ENCODE measurements at regions not wholly inside any gene's neighbourhood (a gene's known extent, or its start where the extent isn't known, plus 50 kb on each side); places are given as distances from the start of the nearest gene placed in this dataset.
"Not testable (repeated sequence)": the region's sequence is repeated elsewhere in the genome, so short reads cannot be mapped to it uniquely, and the experiment has no call there.

- ATAC-seq (replicated peaks), result no peak
- Mint-ChIP-seq H3K4me3 (no peak overlapping the region), H3K4me1 (no peaks in the 10 kb centered on the region), H3K27ac (no peak overlapping the region), H3K27me3 (no peaks in the 10 kb centered on the region), H3K9me3 (peaks cover 11 to 24% of the 10 kb centered on the region in 2 donors), H3K36me3 (peaks cover 2 to 7% of the 10 kb centered on the region in 2 donors)
- DNase-seq, result no peak
Observed at GRCh38 chr1:118575060-118575459, 390.0 kb upstream of the SPAG17 start.

GRCh38 chr1:118564961-118565703, 380.1 kb upstream of the SPAG17 start:
- ATAC-seq (replicated peaks) (no peak), DNase-seq (no peak)
- no peaks in the 10 kb centered on the region for H3K27me3 Mint-ChIP-seq
- H3K4me3 Mint-ChIP-seq, result no peak overlapping the region
- no peaks in the 10 kb centered on the region for H3K36me3 Mint-ChIP-seq
- no peak overlapping the region for H3K27ac Mint-ChIP-seq
- peaks cover 0 to 2% of the 10 kb centered on the region in 2 donors for H3K9me3 Mint-ChIP-seq
- H3K4me1 Mint-ChIP-seq, result peaks cover 0 to 5% of the 10 kb centered on the region in 2 donors

- Mint-ChIP-seq H3K4me1 (peaks cover 0 to 5% of the 10 kb centered on the region in 2 donors), H3K27me3 (no peaks in the 10 kb centered on the region), H3K27ac (no peak overlapping the region), H3K4me3 (no peak overlapping the region), H3K9me3 (peaks cover 0 to 2% of the 10 kb centered on the region in 2 donors), H3K36me3 (no peaks in the 10 kb centered on the region)
- DNase-seq (no peak), ATAC-seq (replicated peaks) (peak in 1 of 2 donors; percentile 27)
Observed at GRCh38 chr1:118563981-118564951, 379.2 kb upstream of the SPAG17 start.

- Mint-ChIP-seq H3K27me3 (no peaks in the 10 kb centered on the region), H3K4me3 (no peak overlapping the region), H3K4me1 (no peaks in the 10 kb centered on the region), H3K36me3 (no peaks in the 10 kb centered on the region), H3K27ac (no peak overlapping the region), H3K9me3 (peaks cover 3 to 5% of the 10 kb centered on the region in 2 donors)
- DNase-seq (no peak), ATAC-seq (replicated peaks) (no peak)
Observed at GRCh38 chr1:118558933-118559332, 373.9 kb upstream of the SPAG17 start.

- no peak for ATAC-seq (replicated peaks)
- Mint-ChIP-seq H3K4me1 (no peaks in the 10 kb centered on the region), H3K9me3 (peaks cover 5 to 15% of the 10 kb centered on the region in 2 donors), H3K27ac (no peak overlapping the region), H3K27me3 (no peaks in the 10 kb centered on the region), H3K36me3 (no peaks in the 10 kb centered on the region), H3K4me3 (no peak overlapping the region)
- DNase-seq, result no peak
Observed at GRCh38 chr1:118556936-118557335, 371.9 kb upstream of the SPAG17 start.

GRCh38 chr1:118555638-118556037, 370.6 kb upstream of the SPAG17 start:
- Mint-ChIP-seq H3K9me3 (peaks cover 7 to 17% of the 10 kb centered on the region in 2 donors), H3K36me3 (no peaks in the 10 kb centered on the region), H3K27ac (no peak overlapping the region), H3K27me3 (no peaks in the 10 kb centered on the region), H3K4me1 (no peaks in the 10 kb centered on the region), H3K4me3 (no peak overlapping the region)
- ATAC-seq (replicated peaks), result no peak
- no peak for DNase-seq

- H3K27ac Mint-ChIP-seq, result no peak overlapping the region
Observed at GRCh38 chr1:118535901-118536300, 350.9 kb upstream of the SPAG17 start.

GRCh38 chr1:118511922-118512321, 326.9 kb upstream of the SPAG17 start:
- H3K9me3 Mint-ChIP-seq, result peaks cover 9 to 18% of the 10 kb centered on the region in 2 donors
- DNase-seq; H3K27ac Mint-ChIP-seq; H3K4me1 Mint-ChIP-seq; H3K27me3 Mint-ChIP-seq; H3K36me3 Mint-ChIP-seq; H3K4me3 Mint-ChIP-seq; ATAC-seq (replicated peaks): not testable (repeated sequence)

More at GRCh38 chr1:118535901-118536300, 350.9 kb upstream of the SPAG17 start:
- no peaks in the 10 kb centered on the region for H3K4me1 Mint-ChIP-seq
- no peaks in the 10 kb centered on the region for H3K27me3 Mint-ChIP-seq
- ATAC-seq (replicated peaks) (no peak), DNase-seq (no peak)
- H3K36me3 Mint-ChIP-seq, result no peaks in the 10 kb centered on the region
- peaks cover 0 to 8% of the 10 kb centered on the region in 2 donors for H3K9me3 Mint-ChIP-seq
- H3K4me3 Mint-ChIP-seq, result no peak overlapping the region

GRCh38 chr1:118504867-118505266, 319.8 kb upstream of the SPAG17 start:
- DNase-seq (no peak), ATAC-seq (replicated peaks) (no peak)
- Mint-ChIP-seq H3K27me3 (no peaks in the 10 kb centered on the region), H3K27ac (no peak overlapping the region), H3K4me1 (no peaks in the 10 kb centered on the region), H3K4me3 (no peak overlapping the region), H3K36me3 (no peaks in the 10 kb centered on the region), H3K9me3 (peaks cover 0 to 5% of the 10 kb centered on the region in 2 donors)

GRCh38 chr1:118504221-118504644, 319.2 kb upstream of the SPAG17 start:
- no peak for ATAC-seq (replicated peaks)
- Mint-ChIP-seq H3K4me3 (no peak overlapping the region), H3K36me3 (no peaks in the 10 kb centered on the region), H3K27ac (no peak overlapping the region), H3K4me1 (no peaks in the 10 kb centered on the region), H3K27me3 (no peaks in the 10 kb centered on the region), H3K9me3 (peaks cover 0 to 5% of the 10 kb centered on the region in 2 donors)
- DNase-seq, result no peak

- no peak for ATAC-seq (replicated peaks)
- no peaks in the 10 kb centered on the region for H3K4me1 Mint-ChIP-seq
- H3K27ac Mint-ChIP-seq, result no peak overlapping the region
- H3K36me3 Mint-ChIP-seq, result no peaks in the 10 kb centered on the region
- H3K9me3 Mint-ChIP-seq, result peaks cover 0 to 3% of the 10 kb centered on the region in 2 donors
- H3K4me3 Mint-ChIP-seq, result no peak overlapping the region
- no peak for DNase-seq
- no peaks in the 10 kb centered on the region for H3K27me3 Mint-ChIP-seq
Observed at GRCh38 chr1:118503752-118504151, 318.7 kb upstream of the SPAG17 start.

GRCh38 chr1:118494998-118495397, 310.0 kb upstream of the SPAG17 start:
- H3K4me3 Mint-ChIP-seq, result no peak overlapping the region
- H3K9me3 Mint-ChIP-seq, result no peaks in the 10 kb centered on the region
- DNase-seq (no peak), ATAC-seq (replicated peaks) (no peak)
- H3K36me3 Mint-ChIP-seq, result no peaks in the 10 kb centered on the region
- no peaks in the 10 kb centered on the region for H3K4me1 Mint-ChIP-seq
- H3K27ac Mint-ChIP-seq, result no peak overlapping the region
- no peaks in the 10 kb centered on the region for H3K27me3 Mint-ChIP-seq

- H3K36me3 Mint-ChIP-seq, result no peaks in the 10 kb centered on the region
- H3K9me3 Mint-ChIP-seq, result no peaks in the 10 kb centered on the region
- no peaks in the 10 kb centered on the region for H3K4me1 Mint-ChIP-seq
- H3K27me3 Mint-ChIP-seq, result no peaks in the 10 kb centered on the region
- no peak for DNase-seq
- no peak overlapping the region for H3K4me3 Mint-ChIP-seq
- no peak for ATAC-seq (replicated peaks)
- H3K27ac Mint-ChIP-seq, result no peak overlapping the region
Observed at GRCh38 chr1:118488787-118489186, 303.8 kb upstream of the SPAG17 start.

- ATAC-seq (replicated peaks), result no peak
- H3K4me3 Mint-ChIP-seq, result no peak overlapping the region
- no peak for DNase-seq
- H3K27me3 Mint-ChIP-seq, result no peaks in the 10 kb centered on the region
- no peaks in the 10 kb centered on the region for H3K36me3 Mint-ChIP-seq
- H3K27ac Mint-ChIP-seq, result no peak overlapping the region
- no peaks in the 10 kb centered on the region for H3K4me1 Mint-ChIP-seq
- peaks cover 0 to 1% of the 10 kb centered on the region in 2 donors for H3K9me3 Mint-ChIP-seq
Observed at GRCh38 chr1:118487932-118488331, 302.9 kb upstream of the SPAG17 start.
